ENCODE measurements at regions not wholly inside any gene's neighbourhood (a gene's known extent, or its start where the extent isn't known, plus 50 kb on each side); places are given as distances from the start of the nearest gene placed in this dataset.

DNA sequence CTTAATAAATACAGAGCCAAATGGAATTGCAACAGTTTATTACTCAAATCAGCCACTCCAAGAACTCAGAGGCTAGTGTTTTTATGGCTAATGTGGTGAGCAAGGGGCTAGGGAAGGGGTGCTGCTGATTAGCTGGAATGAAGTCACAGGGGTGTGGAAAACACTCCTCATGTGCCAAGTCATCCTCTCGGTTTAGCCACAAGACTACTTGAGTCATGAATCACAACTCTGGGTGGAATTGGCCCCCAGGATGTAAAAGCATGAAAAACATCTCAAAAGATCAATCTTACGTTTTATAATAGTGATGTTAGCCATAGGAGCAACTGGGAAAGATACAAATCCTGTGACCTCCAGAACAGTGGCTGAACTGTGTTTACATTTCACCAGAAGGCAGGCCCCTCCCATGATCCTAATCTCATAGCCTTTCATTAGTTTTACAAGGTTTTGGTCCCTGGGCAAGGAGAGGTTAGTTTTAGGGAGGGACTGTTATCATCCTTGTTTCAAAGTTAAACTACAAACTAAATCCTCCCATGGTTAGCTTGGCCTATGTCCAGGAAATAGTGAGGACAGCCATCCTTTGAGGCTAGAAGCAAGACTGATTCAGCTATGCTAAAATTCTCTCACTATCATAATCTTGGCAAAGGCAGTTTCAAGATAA lies 2020.1 kb upstream of the PCDH20 start:
- peak; percentile 100 for DNase-seq (ENCODE audit: low read depth)

DNA sequence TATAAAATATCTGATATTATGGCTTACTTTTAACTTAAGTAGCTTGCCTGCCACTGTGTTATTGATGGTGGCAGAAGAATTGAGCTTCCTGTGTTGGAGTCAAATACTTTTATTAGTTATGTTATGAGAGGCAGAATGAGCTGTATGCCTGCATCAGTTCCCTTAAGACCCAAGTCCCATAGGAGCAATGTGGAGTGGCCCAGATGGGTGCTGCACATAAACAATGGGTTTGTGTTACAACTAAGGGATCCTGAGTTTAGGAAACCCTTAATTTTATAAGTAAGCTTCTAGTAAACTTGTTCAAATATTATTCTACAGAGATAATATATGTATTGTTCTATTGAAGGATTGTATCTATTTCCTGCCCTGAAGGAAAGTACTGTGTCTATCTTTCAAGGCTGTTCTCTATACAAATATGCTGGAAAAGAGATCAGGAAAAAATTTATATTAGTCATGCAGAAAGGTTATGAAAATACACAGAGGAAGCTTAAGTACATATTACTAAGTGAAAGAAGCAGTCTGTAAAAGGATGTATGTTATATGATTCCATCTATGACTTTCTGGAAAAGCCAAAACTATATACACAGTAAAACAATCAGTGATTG lies 2018.0 kb upstream of the PCDH20 start:
- peak; percentile 73 for DNase-seq (ENCODE audit: low read depth)

DNA sequence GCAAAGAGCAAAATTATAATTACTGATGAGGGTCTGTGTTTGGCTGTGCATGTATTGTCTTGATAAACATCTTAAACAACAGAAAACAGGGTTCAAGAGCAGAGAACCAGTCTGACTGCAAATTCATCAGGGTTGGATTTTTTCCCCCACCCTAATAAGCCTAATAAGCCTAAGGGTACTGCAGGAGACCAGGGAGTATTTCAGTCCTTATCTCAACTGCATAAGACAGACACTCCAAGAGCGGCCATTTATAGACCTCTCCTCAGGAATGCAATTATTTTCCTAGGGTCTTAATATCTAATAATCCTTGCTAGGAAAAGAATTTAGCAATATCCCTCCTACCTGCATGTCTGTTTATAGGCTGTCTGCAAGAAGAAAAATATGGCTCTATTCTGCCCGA lies 2011.5 kb upstream of the PCDH20 start:
- no peak for DNase-seq (ENCODE audit: low read depth)

DNA sequence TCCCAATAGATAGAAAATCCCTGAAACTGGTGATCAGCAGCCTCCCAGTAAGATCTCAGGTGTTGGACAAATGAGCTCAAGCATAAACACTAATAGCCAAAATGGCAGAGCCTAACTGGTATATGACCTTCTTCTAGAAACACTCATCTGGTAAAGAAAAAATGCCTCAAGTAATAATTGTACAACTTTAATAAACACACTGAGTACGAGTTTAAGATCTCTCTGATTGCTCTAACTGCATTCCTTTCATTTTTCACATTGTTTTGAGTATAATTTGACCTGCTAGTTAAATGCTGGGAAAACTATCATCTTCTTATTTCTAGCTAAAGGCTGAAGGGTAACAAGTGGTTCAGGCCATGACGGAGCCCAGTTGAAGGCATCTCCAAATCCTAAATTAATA lies 2009.5 kb upstream of the PCDH20 start:
- DNase-seq (ENCODE audit: low read depth): peak; percentile 67

DNA sequence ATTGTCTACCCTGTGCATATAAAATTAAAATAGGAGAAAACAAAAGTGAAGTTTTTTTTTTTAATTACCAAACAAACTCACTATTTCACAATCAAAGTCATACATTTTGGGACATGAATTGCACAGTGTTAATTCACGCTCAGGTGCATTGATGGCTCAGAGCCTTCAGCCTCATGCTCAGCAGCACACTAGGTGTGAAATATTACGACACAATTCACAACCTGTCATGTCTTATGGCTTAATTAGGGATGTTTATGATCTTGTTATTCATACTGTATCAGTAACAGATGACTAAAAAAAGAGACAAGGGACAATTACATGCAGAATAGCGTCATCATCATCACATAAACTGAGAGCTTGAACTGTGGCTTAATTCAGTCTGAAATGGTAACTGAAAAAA lies 2005.5 kb upstream of the PCDH20 start:
- DNase-seq (ENCODE audit: low read depth): no peak

DNA sequence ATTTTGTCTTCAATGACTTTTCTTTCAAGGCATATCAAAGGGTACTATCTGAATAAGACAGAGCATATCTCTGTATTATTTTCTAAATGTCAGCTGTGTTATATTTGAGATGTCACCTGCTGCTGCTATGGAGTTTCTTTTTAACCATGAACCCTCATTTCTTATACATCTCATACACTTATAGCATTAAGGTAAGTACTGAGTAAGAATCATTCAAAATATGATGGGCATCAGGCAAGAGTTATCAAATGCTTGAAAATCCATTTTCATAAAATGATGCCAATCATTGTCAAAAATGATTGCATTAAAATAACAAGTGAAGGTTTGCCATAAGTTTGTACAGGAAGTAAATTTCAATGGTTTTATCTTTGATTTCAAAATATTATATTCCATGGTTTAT lies 2005.0 kb upstream of the PCDH20 start:
- DNase-seq (ENCODE audit: low read depth): no peak

DNA sequence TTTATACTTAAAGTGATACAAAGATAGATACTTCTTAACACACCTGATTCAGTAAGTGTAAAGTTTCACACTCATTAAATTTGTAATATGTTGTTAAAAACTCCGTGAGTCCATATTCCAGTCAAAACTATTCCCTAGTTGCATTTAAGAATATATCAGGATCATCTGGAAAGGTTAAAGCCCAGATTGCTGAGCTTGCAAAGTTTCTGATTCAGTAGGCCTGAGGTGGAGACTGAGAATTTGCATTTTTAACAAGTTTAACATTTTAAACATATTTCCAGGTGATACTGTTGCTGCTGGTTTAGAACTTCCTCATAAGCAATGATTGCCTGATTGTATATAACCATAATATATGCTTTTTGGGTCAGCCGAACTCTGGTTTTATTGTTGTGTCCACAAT lies 1998.6 kb upstream of the PCDH20 start:
- DNase-seq (ENCODE audit: low read depth): no peak

DNA sequence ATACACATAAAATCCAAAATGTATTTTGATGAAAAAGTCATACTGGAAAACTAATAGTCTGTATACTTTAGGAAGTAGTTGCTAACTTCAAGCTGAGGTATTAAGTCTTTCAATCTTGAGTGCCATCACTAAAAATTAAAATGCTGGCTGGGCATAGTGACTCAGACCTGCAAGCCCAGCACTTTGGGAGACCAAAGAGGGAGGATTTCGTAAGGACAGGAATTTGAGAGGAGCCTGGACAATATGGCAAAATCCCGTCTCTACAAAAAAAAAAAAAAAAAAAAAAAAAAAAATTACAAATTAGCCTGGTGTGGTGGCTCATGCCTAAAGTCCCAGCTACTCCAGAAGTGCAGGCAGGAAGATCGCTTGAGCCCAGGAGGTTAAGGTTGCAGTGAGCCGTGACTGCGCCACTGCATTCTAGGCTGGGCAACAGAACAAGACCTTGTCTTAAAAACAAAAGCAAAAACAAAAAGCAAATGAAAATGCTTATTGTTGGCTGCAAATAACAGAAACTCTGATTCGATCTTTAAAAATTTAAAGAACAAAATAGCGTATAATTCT lies 1994.2 kb upstream of the PCDH20 start:
- DNase-seq (ENCODE audit: low read depth): no peak

DNA sequence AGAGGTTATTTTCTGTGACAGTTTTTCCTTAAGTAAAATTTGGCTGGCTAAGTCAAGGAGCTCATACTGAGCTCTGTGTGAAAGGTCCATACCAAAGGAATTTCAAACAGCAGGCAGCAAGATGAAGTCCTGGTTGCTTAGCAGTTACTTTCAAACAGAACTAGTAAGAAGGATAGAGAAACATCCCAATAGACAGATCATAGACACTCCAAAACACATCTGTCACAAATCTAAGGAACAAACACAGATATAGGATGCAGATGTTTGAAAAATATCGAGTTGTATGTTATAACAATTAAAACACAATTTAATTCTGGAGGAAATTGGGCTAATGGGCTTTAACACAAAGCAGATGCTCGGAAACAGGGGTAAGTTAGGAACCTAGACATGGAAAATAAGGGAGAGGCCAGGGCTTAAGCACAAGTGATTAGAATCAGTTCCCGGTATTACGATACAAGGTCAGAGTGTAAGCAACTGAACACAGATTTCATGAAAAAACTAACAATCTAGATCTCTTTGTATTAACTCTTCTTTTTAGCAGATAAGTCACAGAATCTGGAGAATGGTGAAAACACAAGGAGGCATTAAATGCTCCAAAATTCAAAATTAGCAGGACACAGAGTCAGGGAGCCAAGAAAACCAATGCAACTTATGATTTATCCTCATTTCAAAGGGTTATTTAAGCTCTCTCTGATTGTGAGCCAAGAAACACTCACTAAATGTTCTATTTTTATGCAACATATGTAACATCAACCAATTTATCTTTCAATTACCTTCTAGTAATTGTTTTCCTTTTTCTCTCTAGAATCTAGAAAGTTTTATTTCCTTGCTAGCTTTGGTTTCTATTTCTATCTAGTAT lies 1992.9 kb upstream of the PCDH20 start:
- peak; percentile 46 for DNase-seq (ENCODE audit: low read depth)

DNA sequence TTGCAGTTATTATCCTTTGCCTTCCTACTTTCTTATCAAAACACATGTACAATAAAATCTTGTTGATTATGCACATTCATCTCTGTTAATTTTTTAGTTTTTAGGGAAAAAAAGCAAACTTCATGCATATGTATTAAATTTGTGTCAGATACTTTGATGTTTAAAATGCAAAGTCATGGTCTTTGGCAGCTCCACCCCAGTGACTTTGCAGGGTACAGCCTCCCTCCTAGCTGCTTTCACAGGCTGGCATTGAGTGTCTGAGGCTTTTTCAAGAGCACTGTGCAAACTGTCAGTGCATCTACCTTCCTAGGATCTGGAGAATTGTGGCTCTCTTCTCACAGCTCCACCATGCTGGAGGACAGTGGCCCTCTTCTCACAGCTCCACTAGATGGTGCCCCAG lies 1988.1 kb upstream of the PCDH20 start:
- no peak for DNase-seq (ENCODE audit: low read depth)

DNA sequence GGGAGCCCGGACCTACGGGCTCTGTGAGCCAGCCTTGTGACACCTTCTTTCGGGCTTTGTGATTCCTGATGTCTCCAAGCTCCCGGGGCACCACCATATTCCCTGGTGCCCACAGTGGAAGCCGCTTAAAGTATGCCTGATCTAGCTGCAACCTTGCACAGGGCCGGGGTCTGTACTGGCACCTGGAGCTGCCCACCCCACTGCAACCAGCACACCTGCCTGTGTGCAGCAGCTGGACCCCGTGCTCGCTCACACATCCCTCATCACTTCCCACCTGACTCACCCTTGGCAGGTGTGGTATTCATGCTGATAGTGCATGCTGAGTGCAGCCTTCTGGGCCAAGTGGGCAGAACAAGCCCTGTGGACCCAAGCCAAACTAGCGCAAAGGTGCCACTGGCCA lies 1981.1 kb upstream of the PCDH20 start:
- DNase-seq (ENCODE audit: low read depth): no peak

DNA sequence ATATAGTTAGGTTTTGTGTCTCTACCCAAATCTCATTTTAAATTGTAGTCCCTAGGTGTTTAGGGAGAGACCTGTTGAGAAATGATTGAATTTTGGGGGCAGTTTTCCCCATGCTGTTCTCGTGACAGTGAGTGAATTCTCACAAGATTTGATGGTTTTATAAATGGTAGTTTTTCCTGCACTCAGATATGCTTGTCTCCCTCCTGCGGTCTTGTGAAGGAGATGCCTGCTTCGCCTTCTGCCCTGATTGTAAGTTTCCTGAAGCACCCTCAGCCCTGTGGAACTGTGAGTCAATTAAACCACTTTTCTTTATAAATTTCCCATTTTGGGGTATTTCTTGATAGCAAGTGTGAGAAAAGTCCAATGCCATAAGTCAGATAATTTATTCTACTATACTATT lies 1977.5 kb upstream of the PCDH20 start:
- DNase-seq (ENCODE audit: low read depth): peak; percentile 8

DNA sequence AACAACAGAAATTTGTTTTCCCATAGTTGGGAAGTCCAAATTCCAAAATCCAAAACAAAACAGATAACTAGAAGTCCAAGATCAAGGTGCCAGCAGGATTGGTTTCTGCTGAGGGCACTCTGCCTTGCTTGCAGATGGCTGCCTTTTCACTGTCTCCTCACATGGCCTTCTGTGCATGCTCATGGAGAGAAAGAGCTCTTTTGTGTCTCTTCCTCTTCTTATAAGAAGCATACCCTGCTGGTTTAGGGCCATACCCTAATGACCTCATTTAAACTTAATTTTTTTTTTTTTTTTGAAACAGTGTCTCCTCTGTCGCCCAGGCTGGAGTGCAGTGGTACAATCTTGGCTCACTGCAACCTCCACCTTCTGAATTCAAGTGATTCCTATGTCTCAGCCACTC lies 1974.1 kb upstream of the PCDH20 start:
- DNase-seq (ENCODE audit: low read depth): no peak

DNA sequence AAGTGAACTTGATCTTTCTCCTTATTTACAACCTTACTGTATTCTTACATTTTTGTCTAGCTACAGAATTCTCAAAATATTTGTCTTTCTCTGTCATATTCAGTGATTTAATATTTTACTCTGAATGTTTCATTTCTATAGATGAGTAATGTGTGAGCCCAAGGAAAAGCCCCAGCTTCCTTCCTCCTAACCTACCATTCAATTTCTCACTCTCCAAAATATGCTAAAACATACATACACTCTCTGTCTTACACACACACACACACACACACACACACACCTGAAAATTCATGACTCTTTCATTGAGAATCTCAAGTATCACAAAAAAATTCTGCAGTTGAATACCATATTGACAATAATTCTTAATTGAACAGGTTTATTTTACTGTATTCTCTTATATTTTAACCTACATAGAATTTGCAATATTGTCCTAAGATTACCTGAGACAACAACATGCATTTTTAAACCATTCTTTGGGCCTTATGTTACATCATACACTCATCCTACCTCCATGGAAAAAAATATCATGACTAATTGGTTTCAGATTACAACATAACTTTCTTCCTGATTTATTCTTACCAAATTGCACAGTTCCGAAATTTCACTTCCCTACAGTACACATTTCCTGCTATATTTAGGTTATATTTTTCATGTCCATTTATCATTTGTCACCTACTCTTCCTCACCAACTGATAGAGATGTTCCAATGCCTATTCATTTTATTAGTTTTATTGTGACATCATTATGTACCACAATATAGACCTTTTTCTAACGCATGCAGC lies 1965.6 kb upstream of the PCDH20 start:
- DNase-seq (ENCODE audit: low read depth): peak; percentile 31

DNA sequence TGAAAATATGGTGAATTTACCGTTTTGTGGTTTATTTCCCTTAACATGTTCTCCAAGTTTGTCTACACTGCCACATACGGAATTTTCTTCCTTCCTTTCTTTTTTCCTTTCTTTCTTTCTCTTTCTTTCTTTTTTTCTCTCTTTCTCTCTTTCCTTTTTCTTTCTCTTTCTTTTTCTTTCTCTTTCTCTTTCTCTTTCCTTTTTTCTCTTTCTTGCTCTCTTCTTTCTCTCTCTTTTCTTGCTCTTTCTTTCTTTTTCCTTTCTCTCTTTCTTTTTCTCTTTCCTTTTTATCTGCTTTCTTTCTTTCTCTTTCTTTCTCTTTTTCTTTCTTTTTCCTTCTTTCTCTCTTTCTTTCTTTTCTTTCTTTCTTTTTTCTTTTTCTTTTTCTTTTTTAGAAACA lies 1962.3 kb upstream of the PCDH20 start:
- DNase-seq (ENCODE audit: low read depth): no peak

DNA sequence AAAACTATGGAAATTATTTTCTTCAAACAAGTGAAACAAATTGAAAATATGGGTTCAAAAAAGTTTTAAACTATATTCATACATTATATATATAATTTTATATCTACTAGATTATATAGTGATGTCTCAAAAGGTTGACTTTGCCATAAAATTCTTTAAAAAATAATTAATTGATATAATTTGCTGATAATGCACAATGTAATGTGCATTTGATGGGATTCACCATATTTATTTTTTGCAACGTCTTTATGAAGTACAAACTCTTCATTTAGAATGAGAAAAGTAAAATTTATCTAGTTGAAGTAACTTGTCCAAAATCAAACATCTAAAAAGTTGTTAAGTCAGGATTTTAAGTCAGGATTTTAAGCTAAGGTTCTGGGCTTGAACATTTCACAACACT lies 1954.5 kb upstream of the PCDH20 start:
- no peak for DNase-seq (ENCODE audit: low read depth)

DNA sequence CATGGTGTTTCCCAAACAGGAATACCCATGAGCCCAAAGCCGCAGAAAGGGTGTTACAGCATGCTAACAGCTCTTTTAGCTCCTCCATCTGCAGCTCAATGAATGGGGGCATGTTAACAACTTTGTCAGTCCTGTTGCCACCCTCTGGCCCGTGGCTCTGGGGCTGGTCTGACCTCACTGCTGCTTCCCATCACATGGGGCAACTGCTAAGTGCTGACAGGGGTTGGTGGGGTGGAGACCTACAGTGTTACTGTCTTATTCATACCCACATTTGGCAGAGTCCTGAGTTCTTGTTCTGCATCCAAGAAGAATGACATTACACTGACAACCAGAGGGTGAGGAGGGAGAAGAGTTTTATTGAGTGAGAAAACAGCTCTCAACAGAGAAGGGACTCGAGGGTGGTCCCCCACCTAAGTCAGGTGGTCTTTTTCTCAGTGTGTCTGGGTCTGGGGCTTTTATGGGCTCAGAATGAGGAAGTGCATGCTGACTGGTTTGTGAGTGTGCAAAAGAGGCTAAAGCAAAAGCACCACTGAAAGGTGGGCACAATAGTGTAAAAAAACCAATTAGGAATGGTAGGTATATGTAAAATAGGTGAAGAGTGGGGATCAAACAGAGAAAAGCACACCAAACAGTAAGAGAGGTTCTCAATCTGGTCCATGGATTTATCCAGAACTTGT lies 1952.0 kb upstream of the PCDH20 start:
- no peak for DNase-seq (ENCODE audit: low read depth)

DNA sequence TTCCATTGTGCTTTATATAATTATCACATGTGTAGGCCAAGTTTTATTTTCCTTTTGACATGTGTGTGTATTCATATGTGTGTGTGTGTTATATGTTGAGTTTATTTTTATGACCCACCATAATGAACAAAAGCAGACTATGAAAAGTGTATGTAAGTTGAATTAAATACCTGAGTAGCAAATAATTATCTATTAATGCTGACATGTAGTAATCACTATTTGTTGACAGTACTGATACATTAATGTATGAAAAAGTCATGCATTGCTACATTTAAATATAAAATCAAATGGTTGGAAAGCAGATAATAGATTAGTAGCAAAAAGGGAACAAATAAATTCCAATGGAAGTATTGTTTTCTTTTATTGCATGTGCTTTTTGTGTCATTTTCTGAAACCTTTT lies 1948.5 kb upstream of the PCDH20 start:
- no peak for DNase-seq (ENCODE audit: low read depth)

DNA sequence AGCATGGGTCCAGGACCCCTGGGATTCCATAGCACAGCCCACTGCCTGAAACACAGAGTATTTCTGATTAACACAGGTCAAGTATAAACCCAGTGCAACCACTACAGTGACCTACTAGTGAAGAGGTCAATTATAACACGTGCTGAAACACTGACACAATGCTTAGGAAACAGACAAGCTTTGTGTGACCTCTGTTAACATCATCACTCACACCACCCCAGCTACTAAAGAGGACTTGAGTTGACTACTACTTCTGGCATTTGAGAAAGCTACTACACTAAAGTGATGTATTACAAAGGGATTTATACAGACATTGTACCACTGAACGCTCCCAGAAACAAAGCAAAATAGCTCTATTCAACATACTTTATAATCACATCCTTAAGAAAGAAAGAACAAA lies 1935.9 kb upstream of the PCDH20 start:
- peak; percentile 27 for DNase-seq (ENCODE audit: low read depth)

DNA sequence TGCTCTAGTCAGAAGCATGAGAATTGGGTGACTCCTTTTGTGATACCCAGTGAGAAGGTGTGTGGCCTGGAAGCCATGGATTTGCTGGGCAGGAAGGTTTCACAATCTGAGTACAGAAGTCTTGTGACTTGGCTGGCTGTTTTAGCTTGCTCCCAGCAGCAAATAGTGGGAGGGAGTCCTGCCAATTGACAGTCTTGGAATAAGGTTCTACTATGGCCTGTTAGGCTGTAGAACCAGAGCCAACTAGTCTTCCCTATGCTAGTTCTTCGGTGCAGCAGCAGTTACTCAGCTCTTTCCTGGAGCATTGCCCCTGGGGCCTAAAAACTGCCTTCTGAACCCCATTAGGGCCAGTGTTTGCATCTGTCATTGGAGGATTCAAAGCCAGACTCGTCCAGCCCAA lies 1935.4 kb upstream of the PCDH20 start:
- peak; percentile 4 for DNase-seq (ENCODE audit: low read depth)

DNA sequence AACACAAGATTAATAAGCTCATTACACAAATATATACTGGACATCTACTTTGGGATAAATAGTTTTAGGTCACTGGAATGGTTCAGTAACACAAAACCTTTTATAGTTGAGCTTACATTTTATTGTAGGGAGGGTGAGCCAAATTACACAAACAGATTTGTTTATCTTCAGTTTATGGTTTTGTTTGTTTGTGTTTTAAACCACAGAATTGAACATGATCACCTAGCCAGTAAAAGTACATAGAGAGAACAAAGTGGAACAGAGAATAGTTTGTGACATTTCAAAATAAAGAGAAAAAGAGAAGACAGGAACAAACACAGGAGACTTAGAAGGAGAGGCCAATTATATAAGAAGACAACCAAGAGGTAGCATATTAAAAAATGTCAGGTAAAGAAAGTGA lies 1930.2 kb upstream of the PCDH20 start:
- no peak for DNase-seq (ENCODE audit: low read depth)

DNA sequence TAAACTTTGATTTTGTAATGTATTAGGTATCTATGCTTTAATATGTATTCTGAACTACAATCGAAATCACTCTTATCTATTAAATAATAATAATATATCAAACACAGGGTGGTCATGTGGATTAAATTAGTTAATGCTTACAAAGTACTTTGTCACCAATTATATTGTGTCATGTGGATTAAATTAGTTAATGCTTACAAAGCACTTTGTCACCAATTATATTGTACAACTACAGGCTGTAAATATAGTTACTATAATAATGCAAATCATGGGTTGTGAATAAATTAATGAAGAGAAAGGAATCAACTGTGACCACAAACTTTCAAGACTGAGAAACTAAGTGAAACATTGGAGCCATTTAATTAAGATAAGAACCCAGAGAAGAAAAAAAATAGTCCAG lies 1929.1 kb upstream of the PCDH20 start:
- DNase-seq (ENCODE audit: low read depth): no peak

Data from iris pigment epithelial cell (primary cell).